ENCODE measurements at regions not wholly inside any gene's neighbourhood (a gene's known extent, or its start where the extent isn't known, plus 50 kb on each side); places are given as distances from the start of the nearest gene placed in this dataset.

GRCh38 chr7:124413029-124413428, 352.6 kb downstream of the GPR37 start:
- no peak for DNase-seq

GRCh38 chr7:124412531-124412930, 353.1 kb downstream of the GPR37 start:
- no peak for DNase-seq

GRCh38 chr7:124411796-124412195, 353.8 kb downstream of the GPR37 start:
- DNase-seq: no peak

- DNase-seq: no peak
Observed at GRCh38 chr7:124403587-124403986, 362.0 kb downstream of the GPR37 start.

- no peak for DNase-seq
Observed at GRCh38 chr7:124403112-124403511, 362.5 kb downstream of the GPR37 start.

GRCh38 chr7:124399941-124400340, 365.7 kb downstream of the GPR37 start:
- DNase-seq: no peak

GRCh38 chr7:124398937-124399552, 366.2 kb upstream of the TMEM229A start:
- no peak for DNase-seq

GRCh38 chr7:124397134-124397533, 364.3 kb upstream of the TMEM229A start:
- DNase-seq: no peak

- no peak for DNase-seq
Observed at GRCh38 chr7:124390301-124390700, 357.4 kb upstream of the TMEM229A start.

- DNase-seq: no peak
Observed at GRCh38 chr7:124388751-124389150, 355.9 kb upstream of the TMEM229A start.

GRCh38 chr7:124387056-124387455, 354.2 kb upstream of the TMEM229A start:
- no peak for DNase-seq

- no peak for DNase-seq
Observed at GRCh38 chr7:124379296-124379695, 346.4 kb upstream of the TMEM229A start.

- DNase-seq: no peak
Observed at GRCh38 chr7:124376111-124376510, 343.2 kb upstream of the TMEM229A start.

- DNase-seq: no peak
Observed at GRCh38 chr7:124375391-124375790, 342.5 kb upstream of the TMEM229A start.

GRCh38 chr7:124369310-124369709, 336.4 kb upstream of the TMEM229A start:
- DNase-seq: no peak

GRCh38 chr7:124366118-124366517, 333.3 kb upstream of the TMEM229A start:
- DNase-seq: no peak

- no peak for DNase-seq
Observed at GRCh38 chr7:124364283-124364682, 331.4 kb upstream of the TMEM229A start.

- DNase-seq: no peak
Observed at GRCh38 chr7:124354201-124354600, 321.3 kb upstream of the TMEM229A start.

- DNase-seq: no peak
Observed at GRCh38 chr7:124351950-124352349, 319.1 kb upstream of the TMEM229A start.

- no peak for DNase-seq
Observed at GRCh38 chr7:124349443-124349842, 316.6 kb upstream of the TMEM229A start.

- DNase-seq: no peak
Observed at GRCh38 chr7:124338861-124339260, 306.0 kb upstream of the TMEM229A start.

GRCh38 chr7:124330731-124331407, 298.0 kb upstream of the TMEM229A start:
- no peak for DNase-seq

GRCh38 chr7:124328774-124329173, 295.9 kb upstream of the TMEM229A start:
- no peak for DNase-seq

- DNase-seq: peak; percentile 31
Observed at GRCh38 chr7:124324262-124324661, 291.4 kb upstream of the TMEM229A start.

- no peak for DNase-seq
Observed at GRCh38 chr7:124323597-124323996, 290.7 kb upstream of the TMEM229A start.

Data from HCEC 1CT (cell line).